Lower lobe of right lung (tissue), 2 donors: ENCODE measurements at regions not wholly inside any gene's neighbourhood (a gene's known extent, or its start where the extent isn't known, plus 50 kb on each side); places are given as distances from the start of the nearest gene placed in this dataset.

Experiments
- ATAC-seq, 2 donors: fragments of 200-7000 bp; cut with Tn5 transposase; one replicate each; pipeline ENCODE4 v1.9.1; 2020 to 2022; ENCODE audit warnings: mild to moderate bottlenecking in 2 of 2, moderate library complexity in 2 of 2
- DNase-seq: peaks from one replicate; pipeline ENCODE4 v3.0.0-alpha.2; 2020
- H3K27ac ChIP-seq: fragments of 200-600 bp; one replicate; pipeline ENCODE4 v1.8.0; 2022
- H3K27me3 ChIP-seq: fragments of 200-600 bp; one replicate; pipeline ENCODE4 v1.8.0; 2022; ENCODE audit warnings: low read depth
- H3K36me3 ChIP-seq: fragments of 200-600 bp; one replicate; pipeline ENCODE4 v1.8.0; 2022; ENCODE audit warnings: mild to moderate bottlenecking
- H3K4me1 ChIP-seq: fragments of 200-600 bp; one replicate; pipeline ENCODE4 v1.8.0; 2022
- H3K4me3 ChIP-seq: fragments of 200-600 bp; one replicate; pipeline ENCODE4 v1.8.0; 2022; ENCODE audit warnings: mild to moderate bottlenecking
- H3K9me3 ChIP-seq: fragments of 200-600 bp; one replicate; pipeline ENCODE4 v1.8.0; 2022
- CTCF ChIP-seq: fragments of 200-600 bp; IDR thresholded peaks from one replicate; pipeline ENCODE4 v1.8.0; 2022; ENCODE audit warnings: antibody characterized with exemption, mild to moderate bottlenecking
- intact Hi-C: fragments of 100-400 bp; cut with DNase I; formaldehyde crosslinking; loops from one replicate; pipeline ENCODE4 v1.11.0; 2022
- donor health status: DM: no; HTN: yes; CAD: no; lungs with severe emphysema.

- intact Hi-C loops = no loop called here
- H3K4me1 ChIP-seq = no peaks in the 10 kb centered on the region
- H3K36me3 ChIP-seq = no peaks in the 10 kb centered on the region
- no peak overlapping the region for H3K27ac ChIP-seq
- H3K4me3 ChIP-seq = no peak overlapping the region
- no peaks in the 10 kb centered on the region for H3K9me3 ChIP-seq
- TF ChIP-seq CTCF = no peak
- ATAC-seq (no peak), DNase-seq (no peak)
- H3K27me3 ChIP-seq = no peaks in the 10 kb centered on the region
These were observed 122.9 kb upstream of the ITGA4 start for GRCh38 chr2:181334158-181334826.

- no peaks in the 10 kb centered on the region for H3K36me3 ChIP-seq
- no peaks in the 10 kb centered on the region for H3K9me3 ChIP-seq
- no peaks in the 10 kb centered on the region for H3K27me3 ChIP-seq
- no peaks in the 10 kb centered on the region for H3K4me1 ChIP-seq
- TF ChIP-seq CTCF = no peak
- ATAC-seq (no peak), DNase-seq (no peak)
- H3K4me3 ChIP-seq = no peak overlapping the region
- intact Hi-C loops = no loop called here
- H3K27ac ChIP-seq = no peak overlapping the region
These were observed 116.3 kb upstream of the ITGA4 start for GRCh38 chr2:181340891-181341290.

GRCh38 chr2:181341855-181342600, 115.2 kb upstream of the ITGA4 start:
- H3K9me3 ChIP-seq = no peaks in the 10 kb centered on the region
- intact Hi-C loops = no loop called here
- no peaks in the 10 kb centered on the region for H3K36me3 ChIP-seq
- ATAC-seq (no peak), DNase-seq (no peak)
- H3K27me3 ChIP-seq = no peaks in the 10 kb centered on the region
- no peaks in the 10 kb centered on the region for H3K4me1 ChIP-seq
- H3K4me3 ChIP-seq = no peak overlapping the region
- H3K27ac ChIP-seq = no peak overlapping the region
- no peak for TF ChIP-seq CTCF

- DNase-seq (no peak), ATAC-seq (no peak)
- Histone ChIP-seq H3K9me3 (no peaks in the 10 kb centered on the region), H3K4me1 (no peaks in the 10 kb centered on the region), H3K27me3 (no peaks in the 10 kb centered on the region), H3K4me3 (no peak overlapping the region), H3K36me3 (no peaks in the 10 kb centered on the region), H3K27ac (no peak overlapping the region)
- no peak for TF ChIP-seq CTCF
- intact Hi-C loops = no loop called here
These were observed 108.9 kb upstream of the ITGA4 start for GRCh38 chr2:181348107-181348837.

DNA sequence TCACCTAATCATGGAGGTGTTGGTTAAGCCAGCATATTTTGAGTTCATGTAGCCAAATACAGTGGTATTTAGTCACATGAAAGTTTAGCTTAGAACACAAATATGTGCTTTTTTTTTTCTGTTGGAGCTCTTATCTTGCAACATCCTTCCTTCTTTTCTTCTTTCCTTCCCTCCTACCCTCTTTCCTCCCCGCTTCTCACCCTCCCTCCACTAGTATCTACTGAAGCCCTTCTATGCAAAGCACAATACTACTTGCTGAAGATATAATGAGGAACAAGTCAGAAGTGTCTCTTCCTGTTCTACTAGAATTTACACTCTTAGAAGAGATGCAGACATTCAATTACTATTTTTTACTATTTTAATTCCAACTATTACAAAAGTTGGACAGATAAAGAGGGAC, 105.0 kb upstream of the ITGA4 start:
- H3K4me3 ChIP-seq = no peak overlapping the region
- TF ChIP-seq CTCF = no peak
- H3K36me3 ChIP-seq = no peaks in the 10 kb centered on the region
- no peaks in the 10 kb centered on the region for H3K27me3 ChIP-seq
- H3K9me3 ChIP-seq = no peaks in the 10 kb centered on the region
- intact Hi-C loops = no loop called here
- DNase-seq = no peak
- ATAC-seq = no peak
- no peaks in the 10 kb centered on the region for H3K4me1 ChIP-seq
- H3K27ac ChIP-seq = no peak overlapping the region
